ENCODE measurements at regions not wholly inside any gene's neighbourhood (a gene's known extent, or its start where the extent isn't known, plus 50 kb on each side); places are given as distances from the start of the nearest gene placed in this dataset.

GRCh38 chr5:15374886-15375285 is 125.1 kb upstream of the FBXL7 start:
- TF ChIP-seq CTCF (IDR thresholded peaks at IDR 0.05) (no peak), POLR2AphosphoS5 (IDR thresholded peaks at IDR 0.05) (no peak), POLR2A (IDR thresholded peaks at IDR 0.05) (no peak)
